ENCODE measurements at regions not wholly inside any gene's neighbourhood (a gene's known extent, or its start where the extent isn't known, plus 50 kb on each side); places are given as distances from the start of the nearest gene placed in this dataset.

DNA sequence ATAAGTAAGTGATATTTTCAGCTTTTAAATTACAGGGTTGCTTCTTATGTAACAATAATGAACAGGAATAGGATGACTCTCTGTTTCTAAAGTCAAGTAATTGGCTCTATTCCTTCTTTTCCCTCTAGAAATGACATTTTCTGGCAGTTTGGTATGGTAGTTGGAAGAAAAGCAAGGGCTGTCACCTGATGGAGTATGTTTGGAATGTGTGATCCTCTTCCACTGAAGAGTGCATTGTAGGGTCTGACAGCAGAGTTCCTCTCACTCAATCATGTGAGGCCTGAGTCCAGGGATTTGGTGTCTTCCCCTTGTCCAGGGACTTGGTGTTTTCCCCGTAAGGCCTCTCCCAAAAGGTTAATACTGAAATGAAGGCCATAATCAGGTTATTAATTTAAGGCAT is 233.8 kb upstream of the FBXL7 start (continued):
- no peak for TF ChIP-seq YY1 (IDR thresholded peaks at IDR 0.05; ENCODE audit: borderline replicate concordance in 1 of 3, control insufficient read depth in 1 of 3, extremely low read depth in 1 of 3, insufficient read depth in 3 of 3, insufficient read length in 1 of 3, insufficient replicate concordance in 2 of 3, low read depth in 1 of 3, low read length in 2 of 3)
- no peak for TF ChIP-seq TAL1 (IDR thresholded peaks at IDR 0.05)
- no peak for TF ChIP-seq CCAR2 (IDR thresholded peaks at IDR 0.05; ENCODE audit: low read depth, low read length)
- TF ChIP-seq ZNF830 (CRISPR knock-in tag; IDR thresholded peaks at IDR 0.05), result no peak
- TF ChIP-seq NFIX (CRISPR knock-in tag; IDR thresholded peaks at IDR 0.05; ENCODE audit: low read depth), result no peak
- no peak for TF ChIP-seq SIN3B (IDR thresholded peaks at IDR 0.05; ENCODE audit: low read depth)
- TF ChIP-seq NFE2L1 (tag; IDR thresholded peaks at IDR 0.05; ENCODE audit: borderline replicate concordance, low read depth), result no peak
- TF ChIP-seq, protein P1, sequence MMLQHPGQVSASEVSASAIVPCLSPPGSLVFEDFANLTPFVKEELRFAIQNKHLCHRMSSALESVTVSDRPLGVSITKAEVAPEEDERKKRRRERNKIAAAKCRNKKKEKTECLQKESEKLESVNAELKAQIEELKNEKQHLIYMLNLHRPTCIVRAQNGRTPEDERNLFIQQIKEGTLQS (IDR thresholded peaks at IDR 0.05), result no peak
- TF ChIP-seq, protein P1 (CRISPR knock-in tag; conservative IDR thresholded peaks at IDR 0.05), result no peak
- TF ChIP-seq ZNF644 (tag; IDR thresholded peaks at IDR 0.05; ENCODE audit: low read depth), result no peak
- TF ChIP-seq ZNF232 (CRISPR knock-in tag; IDR thresholded peaks at IDR 0.05), result no peak
- TF ChIP-seq ZFP30 (CRISPR knock-in tag; IDR thresholded peaks at IDR 0.05; ENCODE audit: borderline replicate concordance), result no peak

DNA sequence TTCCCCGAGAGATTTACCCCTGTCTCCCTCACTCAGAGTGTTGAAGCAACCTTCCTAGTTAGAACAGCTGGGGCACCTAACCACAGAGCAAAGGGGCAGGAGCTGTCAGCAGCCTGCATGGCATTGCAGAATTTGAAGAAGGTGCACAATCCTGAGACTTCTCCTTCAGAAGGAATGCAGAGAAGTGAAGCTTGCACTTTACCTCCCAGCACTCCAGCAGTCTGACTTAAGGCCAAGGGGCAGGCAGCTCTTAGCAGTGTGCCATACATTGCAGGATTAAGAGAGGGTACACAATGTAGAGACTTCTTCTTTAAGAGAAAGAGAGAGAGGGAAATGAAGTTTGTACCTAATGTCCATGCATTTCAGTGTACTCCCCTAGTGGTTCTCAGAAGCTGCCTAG is 236.0 kb upstream of the FBXL7 start:
- Histone ChIP-seq H2AFZ (ENCODE audit: low read depth, low read length) (no peak overlapping the region), H3K9me1 (ENCODE audit: control insufficient read depth, insufficient read depth, low read length) (no peaks in the 10 kb centered on the region), H3K27ac (ENCODE audit: extremely low read depth, low read depth, low read length) (no peak overlapping the region), H3K9me3 (replicated peaks; ENCODE audit: control insufficient read depth, insufficient read depth, low read depth, low read length) (no peaks in the 10 kb centered on the region), H3K79me2 (ENCODE audit: control insufficient read depth, insufficient read depth, low read length) (no peaks in the 10 kb centered on the region), H3K4me2 (ENCODE audit: insufficient read depth, low read length) (no peak overlapping the region), H3K9ac (ENCODE audit: insufficient read depth in 1 of 2, low read depth in 2 of 2, low read length in 2 of 2) (no peak overlapping the region), H3K4me1 (replicated peaks in 1 of 2; ENCODE audit: control insufficient read depth in 2 of 2, insufficient read depth in 2 of 2, low read length in 2 of 2) (no peaks in the 10 kb centered on the region), H3K27me3 (ENCODE audit: control insufficient read depth in 2 of 2, insufficient read depth in 2 of 2, low read length in 2 of 2) (no peaks in the 10 kb centered on the region), H3K4me3 (no peak overlapping the region), H3K36me3 (ENCODE audit: control insufficient read depth, insufficient read depth, low read length) (no peaks in the 10 kb centered on the region), H4K20me1 (replicated peaks; ENCODE audit: control insufficient read depth, insufficient read depth, low read length) (no peaks in the 10 kb centered on the region)
- WGBS (ENCODE audit: insufficient coverage, low coverage, missing lambda C conversion rate), result 0% methylated on average over 1 of the region's 1 CpG
- TF ChIP-seq, protein P2, sequence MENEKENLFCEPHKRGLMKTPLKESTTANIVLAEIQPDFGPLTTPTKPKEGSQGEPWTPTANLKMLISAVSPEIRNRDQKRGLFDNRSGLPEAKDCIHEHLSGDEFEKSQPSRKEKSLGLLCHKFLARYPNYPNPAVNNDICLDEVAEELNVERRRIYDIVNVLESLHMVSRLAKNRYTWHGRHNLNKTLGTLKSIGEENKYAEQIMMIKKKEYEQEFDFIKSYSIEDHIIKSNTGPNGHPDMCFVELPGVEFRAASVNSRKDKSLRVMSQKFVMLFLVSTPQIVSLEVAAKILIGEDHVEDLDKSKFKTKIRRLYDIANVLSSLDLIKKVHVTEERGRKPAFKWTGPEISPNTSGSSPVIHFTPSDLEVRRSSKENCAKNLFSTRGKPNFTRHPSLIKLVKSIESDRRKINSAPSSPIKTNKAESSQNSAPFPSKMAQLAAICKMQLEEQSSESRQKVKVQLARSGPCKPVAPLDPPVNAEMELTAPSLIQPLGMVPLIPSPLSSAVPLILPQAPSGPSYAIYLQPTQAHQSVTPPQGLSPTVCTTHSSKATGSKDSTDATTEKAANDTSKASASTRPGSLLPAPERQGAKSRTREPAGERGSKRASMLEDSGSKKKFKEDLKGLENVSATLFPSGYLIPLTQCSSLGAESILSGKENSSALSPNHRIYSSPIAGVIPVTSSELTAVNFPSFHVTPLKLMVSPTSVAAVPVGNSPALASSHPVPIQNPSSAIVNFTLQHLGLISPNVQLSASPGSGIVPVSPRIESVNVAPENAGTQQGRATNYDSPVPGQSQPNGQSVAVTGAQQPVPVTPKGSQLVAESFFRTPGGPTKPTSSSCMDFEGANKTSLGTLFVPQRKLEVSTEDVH (IDR thresholded peaks at IDR 0.05; ENCODE audit: low read depth, partially characterized antibody), result no peak
- no peak for TF ChIP-seq ILK (tag; IDR thresholded peaks at IDR 0.05; ENCODE audit: borderline replicate concordance, low read depth)
- TF ChIP-seq, protein P3, sequence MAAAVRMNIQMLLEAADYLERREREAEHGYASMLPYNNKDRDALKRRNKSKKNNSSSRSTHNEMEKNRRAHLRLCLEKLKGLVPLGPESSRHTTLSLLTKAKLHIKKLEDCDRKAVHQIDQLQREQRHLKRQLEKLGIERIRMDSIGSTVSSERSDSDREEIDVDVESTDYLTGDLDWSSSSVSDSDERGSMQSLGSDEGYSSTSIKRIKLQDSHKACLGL (CRISPR knock-in tag; IDR thresholded peaks at IDR 0.05; ENCODE audit: borderline replicate concordance, poor library complexity, severe bottlenecking), result no peak
- no peak for TF ChIP-seq SRSF7 (optimal IDR thresholded peaks at IDR 0.05; ENCODE audit: low read depth, low read length)
- TF ChIP-seq ZNF431 (CRISPR knock-in tag; IDR thresholded peaks at IDR 0.05), result no peak
- no peak for TF ChIP-seq DACH1 (IDR thresholded peaks at IDR 0.05; ENCODE audit: partially characterized antibody)
- no peak for TF ChIP-seq ZNF3 (CRISPR knock-in tag; IDR thresholded peaks at IDR 0.05)
- POLR2A ChIA-PET, result no interaction called here
- no peak for DNase-seq (ENCODE audit: extremely low read depth in 1 of 4, low spot score in 3 of 4)
- ATAC-seq, result no peak
- in situ Hi-C loops (cut with MboI) (no loop called here), intact Hi-C loops (cut with micrococcal nuclease) (no loop called here)
- BruUV-seq (replicated peaks), result no TSS peak
- CTCF ChIA-PET (ENCODE audit: low intra/inter-chr PET ratio), result no interaction called here
- no peak for FAIRE-seq

Measured in K562 (cell line).